Upper lobe of right lung (tissue), 1 donor: ENCODE measurements at regions not wholly inside any gene's neighbourhood (a gene's known extent, or its start where the extent isn't known, plus 50 kb on each side); places are given as distances from the start of the nearest gene placed in this dataset.
"Not testable (repeated sequence)": the region's sequence is repeated elsewhere in the genome, so short reads cannot be mapped to it uniquely, and the experiment has no call there.

Experiments
- ATAC-seq: fragments of 200-7000 bp; cut with Tn5 transposase; one replicate; pipeline ENCODE4 v1.9.1; 2020; ENCODE audit warnings: mild to moderate bottlenecking, moderate library complexity
- DNase-seq: peaks from one replicate; pipeline ENCODE4 v3.0.0-alpha.2; 2020
- H3K27ac ChIP-seq: fragments of 200-600 bp; one replicate; pipeline ENCODE4 v1.8.0; 2022
- H3K27me3 ChIP-seq: fragments of 200-600 bp; one replicate; pipeline ENCODE4 v1.8.0; 2022; ENCODE audit warnings: mild to moderate bottlenecking
- H3K36me3 ChIP-seq: fragments of 200-600 bp; one replicate; pipeline ENCODE4 v1.8.0; 2022
- H3K4me1 ChIP-seq: fragments of 200-600 bp; one replicate; pipeline ENCODE4 v1.8.0; 2022
- H3K4me3 ChIP-seq: fragments of 200-600 bp; one replicate; pipeline ENCODE4 v1.8.0; 2022; ENCODE audit warnings: mild to moderate bottlenecking
- H3K9me3 ChIP-seq: fragments of 200-600 bp; one replicate; pipeline ENCODE4 v1.8.0; 2022
- CTCF ChIP-seq: fragments of 200-600 bp; IDR thresholded peaks from one replicate; pipeline ENCODE4 v1.8.0; 2022; ENCODE audit warnings: antibody characterized with exemption
- intact Hi-C: fragments of 100-400 bp; cut with DNase I; formaldehyde crosslinking; loops from one replicate; pipeline ENCODE4 v1.11.0; 2022
- donor health status: DM: no; HTN: yes; CAD: no; lungs with severe emphysema.

- intact Hi-C loops: no loop called here
- no peak for DNase-seq
Observed at GRCh38 chr5:28666110-28666509, 1627.7 kb upstream of the CDH9 start.

DNA sequence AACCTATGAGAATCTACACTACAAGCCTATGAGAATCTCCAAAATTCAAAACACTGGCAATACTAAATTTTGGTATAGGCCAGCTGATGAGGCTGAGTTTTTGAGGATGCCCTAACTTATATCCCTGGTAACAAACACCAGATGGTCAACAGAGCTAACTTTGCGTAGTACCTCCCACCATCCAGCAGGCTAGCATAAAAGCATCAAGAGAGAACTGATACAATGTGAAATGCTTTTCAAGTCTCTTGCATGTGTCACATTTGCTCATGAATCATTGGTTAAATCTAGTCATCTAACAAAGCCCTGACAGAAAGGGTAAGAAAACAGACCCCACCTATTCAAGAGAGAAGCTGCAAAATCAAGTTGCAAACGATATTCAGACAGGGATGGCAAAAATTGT, 1609.7 kb upstream of the CDH9 start:
- no peak for TF ChIP-seq CTCF
- Histone ChIP-seq H3K4me1 (no peaks in the 10 kb centered on the region), H3K27me3 (no peaks in the 10 kb centered on the region), H3K36me3 (no peaks in the 10 kb centered on the region), H3K4me3 (no peak overlapping the region), H3K27ac (no peak overlapping the region), H3K9me3 (no peaks in the 10 kb centered on the region)
- intact Hi-C loops: no loop called here
- ATAC-seq (no peak), DNase-seq (no peak)

More at GRCh38 chr5:28666110-28666509, 1627.7 kb upstream of the CDH9 start:
- no peak for TF ChIP-seq CTCF
- Histone ChIP-seq H3K4me3 (no peak overlapping the region), H3K9me3 (no peaks in the 10 kb centered on the region), H3K36me3 (no peaks in the 10 kb centered on the region), H3K4me1 (no peaks in the 10 kb centered on the region), H3K27ac (no peak overlapping the region), H3K27me3 (no peaks in the 10 kb centered on the region)
- no peak for ATAC-seq

DNA sequence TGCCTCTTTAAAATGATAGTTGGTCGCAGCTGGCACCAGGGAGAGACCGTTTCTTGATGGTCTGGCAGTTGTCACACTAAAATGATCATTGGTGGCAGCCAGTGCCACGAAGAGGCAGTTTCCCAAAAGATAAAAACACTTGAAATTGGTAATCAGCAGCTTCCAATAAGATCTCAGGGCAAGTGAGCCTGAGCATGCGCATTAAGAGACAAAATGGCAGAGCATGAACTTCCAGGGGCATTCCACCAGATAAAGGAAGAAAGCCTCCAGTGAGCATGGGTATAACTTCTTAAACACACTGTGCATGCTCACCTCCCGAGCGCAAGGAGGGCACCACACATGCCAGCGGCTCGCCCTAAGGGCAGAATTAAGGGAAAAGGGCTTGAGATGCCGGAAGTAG, 1594.2 kb upstream of the CDH9 start:
- intact Hi-C loops: no loop called here
- no peak overlapping the region for H3K4me3 ChIP-seq
- no peaks in the 10 kb centered on the region for H3K9me3 ChIP-seq
- no peaks in the 10 kb centered on the region for H3K36me3 ChIP-seq
- ATAC-seq (no peak), DNase-seq (no peak)
- H3K27me3 ChIP-seq: no peaks in the 10 kb centered on the region
- no peak overlapping the region for H3K27ac ChIP-seq
- no peaks in the 10 kb centered on the region for H3K4me1 ChIP-seq
- no peak for TF ChIP-seq CTCF

GRCh38 chr5:28603869-28604268, 1565.5 kb upstream of the CDH9 start:
- Histone ChIP-seq H3K36me3 (no peaks in the 10 kb centered on the region), H3K27me3 (no peaks in the 10 kb centered on the region), H3K4me1 (no peaks in the 10 kb centered on the region), H3K4me3 (no peak overlapping the region), H3K27ac (no peak overlapping the region), H3K9me3 (no peaks in the 10 kb centered on the region)
- ATAC-seq (no peak), DNase-seq (no peak)
- intact Hi-C loops: no loop called here
- TF ChIP-seq CTCF: no peak

DNA sequence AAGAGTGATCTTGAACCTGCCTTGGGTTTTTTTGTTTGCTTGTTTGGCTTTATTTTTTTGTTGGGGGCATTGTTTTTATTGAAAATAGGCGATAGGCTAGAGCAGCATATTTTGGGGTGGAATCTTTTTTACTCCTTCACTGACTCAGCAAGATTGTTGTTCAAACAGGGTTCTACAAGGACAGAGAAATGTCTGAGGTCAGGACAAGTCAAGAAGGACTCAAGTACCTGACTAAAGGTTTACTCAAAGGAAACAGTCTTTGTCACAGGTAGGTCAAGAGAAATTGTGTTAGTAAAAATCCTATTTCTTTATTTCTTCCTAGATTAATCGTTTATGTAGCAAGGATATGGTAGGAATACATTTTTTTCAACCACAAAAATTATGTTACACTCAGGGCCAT, 1564.0 kb upstream of the CDH9 start:
- ATAC-seq: peak; percentile 60
- Histone ChIP-seq H3K27me3 (no peaks in the 10 kb centered on the region), H3K36me3 (no peaks in the 10 kb centered on the region), H3K9me3 (no peaks in the 10 kb centered on the region), H3K27ac (no peak overlapping the region), H3K4me3 (no peak overlapping the region), H3K4me1 (no peaks in the 10 kb centered on the region)
- no peak for TF ChIP-seq CTCF
- intact Hi-C loops: no loop called here
- no peak for DNase-seq

GRCh38 chr5:28596707-28597106, 1558.3 kb upstream of the CDH9 start:
- H3K9me3 ChIP-seq, H3K36me3 ChIP-seq, H3K27ac ChIP-seq, ATAC-seq, intact Hi-C loops, H3K4me3 ChIP-seq, H3K27me3 ChIP-seq, DNase-seq, H3K4me1 ChIP-seq: not testable (repeated sequence)
